Hematopoietic multipotent progenitor cell treated with erythropoietin and hydrocortisone succinate and interleukin-3 and kit ligand, for 4 days (in vitro differentiated cells): ENCODE measurements at regions not wholly inside any gene's neighbourhood (a gene's known extent, or its start where the extent isn't known, plus 50 kb on each side); places are given as distances from the start of the nearest gene placed in this dataset.
"Not testable (repeated sequence)": the region's sequence is repeated elsewhere in the genome, so short reads cannot be mapped to it uniquely, and the experiment has no call there.

Source experiments
- DNase-seq: peaks from one replicate; pipeline ENCODE4 v3.0.0-alpha.2; 2015

GRCh38 chr2:76163860-76164259, 453.1 kb upstream of the GCFC2 start:
- no peak for DNase-seq

DNA sequence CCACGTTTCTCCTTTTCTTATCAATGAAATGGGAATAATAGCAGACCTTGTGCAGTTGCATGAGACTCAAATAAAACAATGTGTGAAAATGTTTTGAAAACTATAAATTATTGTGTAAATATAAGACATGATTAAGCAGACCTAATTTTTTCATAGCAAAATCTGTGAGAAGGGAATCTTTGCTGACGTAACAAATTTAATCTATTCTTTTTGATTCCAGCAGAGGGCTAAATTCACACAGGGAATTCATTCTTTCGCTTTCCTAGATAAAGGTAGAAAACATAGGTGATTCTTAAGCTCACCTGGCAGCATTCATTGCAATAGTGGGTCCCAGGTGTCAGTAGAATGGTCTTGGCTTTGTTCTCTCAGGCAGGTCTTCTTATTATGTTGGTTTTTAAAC, 450.0 kb upstream of the GCFC2 start:
- no peak for DNase-seq

DNA sequence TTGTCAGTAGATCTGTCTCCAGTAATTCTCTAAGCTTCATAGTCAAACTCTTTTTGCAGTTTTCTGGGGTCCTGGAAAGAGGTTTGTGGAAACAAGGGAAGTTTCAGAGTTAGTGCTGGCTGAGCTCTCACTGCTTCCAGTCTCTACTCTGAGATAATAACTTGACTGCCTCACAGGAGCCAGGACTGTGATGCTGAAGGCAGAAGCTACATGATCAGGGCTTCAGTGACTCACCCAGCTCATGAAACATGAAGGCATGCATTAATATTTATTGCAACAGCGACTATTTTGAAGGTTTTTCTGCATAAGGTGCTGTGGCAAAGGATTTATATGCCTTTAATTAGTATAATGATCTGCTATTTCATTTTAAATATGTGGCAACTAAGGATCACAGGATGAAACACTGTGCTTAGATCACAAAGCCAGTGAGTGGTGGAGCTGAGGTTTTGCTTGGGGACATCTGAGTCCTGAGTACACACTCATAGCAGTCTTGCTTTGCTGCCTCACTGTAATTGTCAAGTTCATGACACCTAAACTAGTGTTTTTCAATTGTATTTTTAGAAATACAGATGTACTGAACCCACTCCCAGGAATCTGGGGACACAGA, 448.4 kb upstream of the GCFC2 start:
- DNase-seq, result no peak

GRCh38 chr2:76157531-76157930, 446.8 kb upstream of the GCFC2 start:
- DNase-seq, result no peak

DNA sequence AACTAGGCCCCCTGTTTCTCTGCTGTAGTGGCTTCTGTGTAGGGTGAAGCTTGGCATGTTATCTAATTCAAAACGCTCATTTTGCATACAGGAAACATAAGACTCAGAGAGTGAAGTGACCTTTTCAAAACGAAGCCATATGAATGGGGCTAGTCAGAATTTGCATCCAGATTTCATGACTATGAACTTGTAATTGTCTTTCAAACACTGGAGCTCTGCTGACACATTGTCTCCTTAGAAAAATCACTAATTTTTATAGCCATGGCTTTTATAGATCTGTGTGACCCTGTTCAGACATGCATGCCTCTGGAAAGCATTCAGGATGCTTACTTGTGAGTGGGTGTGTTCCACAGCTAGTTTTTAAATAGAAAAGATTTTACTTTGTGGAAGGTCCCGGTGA, 444.3 kb upstream of the GCFC2 start:
- no peak for DNase-seq

- DNase-seq, result no peak
Measured at GRCh38 chr2:76149846-76150245, 439.1 kb upstream of the GCFC2 start.

DNA sequence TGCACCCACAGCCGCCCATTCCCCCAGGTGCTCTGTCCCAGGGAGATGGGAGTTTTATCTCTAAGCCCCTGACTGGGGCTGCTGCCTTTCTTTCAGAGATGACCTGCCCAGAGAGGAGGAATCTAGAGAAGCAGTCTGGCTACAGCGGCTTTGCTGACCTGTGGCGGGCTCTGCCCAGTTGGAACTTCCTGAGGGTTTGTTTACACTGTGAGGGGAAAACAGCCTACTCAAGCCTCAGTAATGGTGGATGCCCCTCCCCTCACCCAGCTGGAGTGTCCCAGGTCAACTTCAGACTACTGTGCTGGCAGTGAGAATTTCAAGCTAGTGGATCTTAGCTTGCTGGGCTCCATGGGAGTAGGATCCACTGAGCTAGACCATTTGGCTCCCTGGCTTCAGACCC, 428.6 kb upstream of the GCFC2 start:
- not testable (repeated sequence) for DNase-seq

GRCh38 chr2:76128622-76129021, 417.9 kb upstream of the GCFC2 start:
- DNase-seq, result no peak

DNA sequence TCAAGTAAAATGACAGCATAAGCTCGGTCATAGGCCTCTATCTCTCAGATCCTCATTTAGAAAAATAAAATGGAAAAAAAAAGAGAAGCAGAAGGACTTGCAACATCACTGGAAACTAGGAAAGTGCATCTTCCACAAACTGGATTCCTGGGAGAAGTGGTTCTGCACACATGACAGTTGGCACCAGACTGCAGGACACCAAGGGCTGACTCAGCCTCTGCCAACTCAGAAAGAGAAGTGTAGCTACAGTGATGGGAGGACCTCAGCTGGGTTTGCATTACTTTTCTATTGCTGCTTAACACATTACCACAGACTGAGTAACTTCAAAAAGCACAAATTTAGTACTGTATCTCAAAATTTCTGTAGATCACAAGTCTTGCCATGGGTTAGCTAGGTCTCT, 409.5 kb upstream of the GCFC2 start:
- no peak for DNase-seq

GRCh38 chr2:76089683-76090082, 379.0 kb upstream of the GCFC2 start:
- DNase-seq, result no peak

- DNase-seq, result no peak
Measured at GRCh38 chr2:76083248-76083647, 372.5 kb upstream of the GCFC2 start.

DNA sequence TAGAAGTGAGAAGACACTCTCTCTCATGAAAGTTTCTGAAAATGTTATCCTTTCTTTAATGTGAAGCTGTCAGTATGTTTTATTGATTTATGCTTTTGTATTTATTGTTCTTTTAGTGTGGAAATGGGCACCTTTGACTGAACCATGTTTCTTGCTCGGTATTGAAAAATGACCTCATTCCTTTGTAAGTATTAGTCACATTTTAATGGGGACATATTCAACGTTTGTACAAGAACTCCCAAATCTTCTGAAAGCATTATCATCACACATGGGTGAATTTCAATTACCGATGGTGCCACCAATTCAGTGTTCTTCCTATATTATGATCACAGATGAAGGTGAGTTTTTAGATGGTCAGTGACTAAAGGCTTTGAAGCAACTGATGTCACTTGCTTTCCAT, 371.8 kb upstream of the GCFC2 start:
- no peak for DNase-seq

DNA sequence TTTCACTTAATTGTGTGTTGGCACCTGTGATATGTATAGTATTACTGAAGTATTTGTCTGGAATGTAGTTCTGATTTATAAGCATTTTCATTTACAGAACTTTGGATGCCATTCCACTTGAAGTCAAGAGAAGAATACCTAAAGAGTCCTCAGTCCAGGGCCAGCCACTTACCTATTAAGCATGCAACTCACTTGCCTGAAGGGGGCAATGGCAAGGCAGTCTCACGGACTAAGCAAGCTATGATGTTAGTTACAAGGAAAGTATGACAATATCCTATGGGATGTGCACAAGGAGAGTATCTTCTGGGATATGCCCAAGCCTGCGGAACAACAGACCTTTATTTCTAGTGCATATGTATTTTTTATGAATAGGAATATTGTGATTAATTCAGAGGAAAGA, 369.4 kb upstream of the GCFC2 start:
- DNase-seq, result no peak

- DNase-seq, result no peak
Measured at GRCh38 chr2:76075126-76075525, 364.4 kb upstream of the GCFC2 start.

GRCh38 chr2:76073992-76074604, 363.4 kb upstream of the GCFC2 start:
- no peak for DNase-seq

DNA sequence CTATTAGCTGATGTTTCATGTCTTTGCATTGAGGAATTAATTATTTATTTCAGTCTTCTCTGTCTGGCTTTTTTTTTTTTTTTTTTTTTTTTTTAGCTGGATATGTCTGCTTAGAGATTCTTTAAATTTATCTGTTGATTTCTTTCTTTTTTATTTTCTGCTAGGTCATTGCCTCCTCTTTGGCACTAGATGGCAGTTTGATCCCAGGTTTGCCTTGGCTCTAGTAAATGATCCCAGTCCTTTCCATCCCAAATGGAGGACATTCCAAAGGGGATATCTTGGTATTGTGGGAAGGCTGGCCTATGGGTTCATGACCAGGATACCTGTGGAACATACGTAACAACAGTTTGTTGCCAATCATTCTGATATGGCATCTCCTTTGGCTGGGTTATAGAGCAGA, 339.5 kb upstream of the GCFC2 start:
- DNase-seq, result no peak

DNA sequence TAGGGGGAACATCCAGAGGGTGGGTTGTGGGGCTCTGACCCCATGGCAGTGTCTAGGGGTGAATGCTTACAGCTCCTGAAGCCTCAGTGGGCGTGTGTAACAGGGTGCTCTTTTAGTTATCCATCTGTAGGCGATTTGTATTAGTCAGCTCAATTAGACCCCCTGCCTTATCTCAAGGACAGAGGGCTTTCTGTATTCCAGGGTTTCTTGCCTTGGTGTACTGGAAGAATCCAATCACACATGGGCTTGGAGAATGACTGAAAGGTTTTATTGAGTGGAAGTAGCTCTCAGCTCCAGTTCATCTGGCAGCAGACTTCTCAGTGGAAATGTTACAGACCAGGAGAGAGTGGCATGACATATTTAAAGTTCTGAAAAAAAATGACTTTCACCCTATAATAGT, 334.0 kb upstream of the GCFC2 start:
- no peak for DNase-seq

DNA sequence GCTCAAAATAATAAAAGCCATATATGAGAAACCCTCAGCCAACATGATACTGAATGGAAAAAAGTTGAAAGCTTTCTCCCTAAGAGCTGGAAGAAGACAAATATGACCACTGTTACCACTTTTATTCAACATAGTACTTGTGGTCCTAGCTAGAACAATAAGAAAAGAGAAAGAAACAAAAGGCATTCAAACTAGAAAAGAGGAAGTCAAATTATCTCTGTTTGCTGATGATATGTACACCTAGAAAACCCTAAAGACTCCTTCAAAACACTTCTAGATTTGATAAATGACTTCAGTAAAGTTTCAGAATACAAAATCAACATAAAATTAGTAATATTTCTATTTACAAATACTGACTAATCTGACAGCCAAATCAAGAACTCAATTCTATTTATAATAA, 328.8 kb upstream of the GCFC2 start:
- DNase-seq, result no peak

- DNase-seq, result no peak
Measured at GRCh38 chr2:76027761-76028160, 317.0 kb upstream of the GCFC2 start.

- no peak for DNase-seq
Measured at GRCh38 chr2:76019128-76019527, 308.4 kb upstream of the GCFC2 start.

- DNase-seq, result no peak
Measured at GRCh38 chr2:76009484-76009883, 298.8 kb upstream of the GCFC2 start.

DNA sequence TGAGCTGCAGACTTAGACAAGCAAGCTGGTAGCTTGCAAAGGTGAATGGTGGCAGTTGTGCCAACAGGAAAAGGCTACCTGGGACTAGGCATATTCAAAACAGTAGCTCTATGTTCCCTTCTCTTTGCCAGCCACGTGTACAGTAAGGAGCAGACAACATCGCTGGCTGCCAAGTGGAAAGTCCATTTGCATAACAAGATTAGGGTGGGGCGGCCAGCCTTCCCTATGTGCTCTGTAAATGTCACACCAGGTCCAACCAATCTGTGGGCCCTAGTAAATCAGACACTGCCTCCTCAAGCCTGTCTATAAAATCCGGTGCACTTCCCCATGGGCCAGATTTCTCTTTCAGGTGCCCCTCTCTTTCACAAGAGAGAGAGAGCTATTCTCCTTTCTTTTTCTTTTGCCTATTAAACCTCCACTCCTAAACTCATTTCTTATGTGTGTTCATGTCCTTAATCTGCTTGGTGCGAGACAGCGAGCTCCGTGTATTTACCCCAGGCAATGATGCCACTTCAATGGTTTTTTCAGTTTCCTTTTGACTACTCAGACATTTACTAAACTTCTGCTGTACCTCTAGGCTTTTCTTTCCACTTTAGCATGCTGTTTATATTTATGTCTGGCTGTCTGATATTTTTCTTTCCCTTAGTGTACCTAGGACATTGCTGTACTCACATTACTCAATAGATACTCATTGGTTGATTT, 297.4 kb upstream of the GCFC2 start:
- no peak for DNase-seq

DNA sequence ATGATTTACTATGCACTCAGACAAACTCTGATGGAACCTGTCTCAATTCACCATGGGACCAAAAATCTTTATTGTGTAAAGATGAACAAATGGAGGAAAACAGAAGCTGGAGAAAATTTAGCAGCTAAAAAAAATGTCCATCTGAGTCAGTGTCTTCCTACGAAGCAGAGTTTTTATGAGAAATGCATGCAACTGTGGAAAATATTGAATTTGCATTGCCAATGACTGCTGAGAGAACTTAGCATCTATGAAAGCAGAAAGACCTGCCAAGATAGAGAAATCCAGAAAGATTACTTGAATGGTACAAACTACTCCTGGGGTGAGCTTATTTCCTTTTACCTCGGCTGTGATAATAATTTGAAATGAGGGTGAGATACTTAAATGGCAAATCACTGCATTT, 289.7 kb upstream of the GCFC2 start:
- DNase-seq, result no peak

- DNase-seq, result no peak
Measured at GRCh38 chr2:75998451-75998850, 287.7 kb upstream of the GCFC2 start.

DNA sequence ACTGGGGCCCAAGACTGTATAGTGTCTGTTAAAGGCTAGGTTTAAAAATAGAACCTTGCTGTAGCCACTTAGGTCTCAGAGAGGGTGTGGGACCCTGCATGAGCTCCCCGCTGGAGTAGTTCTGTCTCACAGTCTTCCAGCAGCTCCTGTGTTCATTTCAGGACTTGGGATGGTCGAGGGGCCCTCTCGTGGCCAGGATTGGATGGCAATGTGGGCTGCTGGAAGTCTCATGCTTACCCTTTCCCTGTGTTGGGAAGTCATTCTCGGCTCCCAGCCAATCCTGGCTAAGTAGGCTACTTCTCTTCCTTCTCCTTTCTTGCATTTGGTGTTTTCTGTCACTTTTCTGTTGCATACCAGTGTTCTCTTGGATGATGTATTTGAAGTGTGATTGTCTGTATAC, 284.0 kb upstream of the GCFC2 start:
- no peak for DNase-seq
